Loucy (cell line): ENCODE measurements at regions not wholly inside any gene's neighbourhood (a gene's known extent, or its start where the extent isn't known, plus 50 kb on each side); places are given as distances from the start of the nearest gene placed in this dataset.

Experiments
- H2AFZ ChIP-seq: fragments of 200-600 bp; sonication (generic); 2 replicates; pipeline ENCODE4 v1.6.0; 2016; ENCODE audit warnings: antibody characterized with exemption, mild to moderate bottlenecking, low read length, moderate library complexity
- H3F3A ChIP-seq: fragments of 200-600 bp; 2 replicates; pipeline ENCODE4 v1.6.0; 2016; ENCODE audit warnings: antibody characterized with exemption, low read depth, mild to moderate bottlenecking
- H3K27me3 ChIP-seq: fragments of 200-600 bp; sonication (generic); 2 replicates; pipeline ENCODE4 v1.6.1; 2014; ENCODE audit warnings: low read length, mild to moderate bottlenecking; ENCODE audit not compliant: insufficient read depth, poor library complexity, severe bottlenecking
- H3K36me3 ChIP-seq: fragments of 200-600 bp; sonication (generic); 2 replicates; pipeline ENCODE4 v1.6.1; 2016; ENCODE audit warnings: low read length; ENCODE audit not compliant: insufficient read depth
- H3K4me1 ChIP-seq: fragments of 200-600 bp; sonication (generic); 2 replicates; pipeline ENCODE4 v1.5.1; 2014; ENCODE audit warnings: low read length, mild to moderate bottlenecking; ENCODE audit not compliant: insufficient read depth, poor library complexity, severe bottlenecking
- H3K4me2 ChIP-seq: fragments of 200-600 bp; sonication (generic); 2 replicates; pipeline ENCODE4 v1.6.0; 2014; ENCODE audit warnings: antibody characterized with exemption, low read length, low read depth, mild to moderate bottlenecking; ENCODE audit not compliant: poor library complexity, severe bottlenecking
- H3K4me3 ChIP-seq: fragments of 200-600 bp; sonication (generic); 2 replicates; pipeline ENCODE4 v1.5.1; 2014; ENCODE audit warnings: low read length, mild to moderate bottlenecking, mixed read lengths; ENCODE audit not compliant: poor library complexity, severe bottlenecking
- H3K79me2 ChIP-seq: fragments of 200-600 bp; sonication (generic); 2 replicates; pipeline ENCODE4 v1.6.1; 2014; ENCODE audit warnings: low read length; ENCODE audit not compliant: insufficient read depth
- H3K9ac ChIP-seq: fragments of 200-600 bp; sonication (generic); 2 replicates; pipeline ENCODE4 v1.6.0; 2014; ENCODE audit warnings: mild to moderate bottlenecking, low read depth, low read length, moderate library complexity; ENCODE audit not compliant: poor library complexity, severe bottlenecking
- H3K9me2 ChIP-seq: fragments of 200-600 bp; sonication (generic); replicated peaks from 2 replicates; pipeline ENCODE4 v1.6.1; 2016; ENCODE audit warnings: low read depth, low read length, mixed read lengths
- H3K9me3 ChIP-seq: fragments of 200-600 bp; sonication (generic); 2 replicates; pipeline ENCODE4 v1.6.1; 2014; ENCODE audit warnings: mild to moderate bottlenecking, antibody characterized with exemption, low read length, low read depth; ENCODE audit not compliant: insufficient read depth
- H4K20me1 ChIP-seq: fragments of 200-600 bp; sonication (generic); 2 replicates; pipeline ENCODE4 v1.6.0; 2014; ENCODE audit warnings: antibody characterized with exemption, low read length, mild to moderate bottlenecking; ENCODE audit not compliant: insufficient read depth, poor library complexity, severe bottlenecking
- CTCF ChIP-seq: fragments of 200-600 bp; sonication (generic); conservative IDR thresholded peaks from 2 replicates; pipeline ENCODE4 v1.5.1; 2014; ENCODE audit warnings: mild to moderate bottlenecking, antibody characterized with exemption, low read length
- EZH2phosphoT487 ChIP-seq: fragments of 200-600 bp; IDR thresholded peaks from 2 replicates; pipeline ENCODE4 v1.6.1; 2018; ENCODE audit warnings: antibody characterized with exemption, mild to moderate bottlenecking, moderate library complexity, borderline replicate concordance

GRCh38 chr12:67410667-67411067 lies 141.5 kb downstream of the CAND1 start:
- H3K79me2 ChIP-seq = no peaks in the 10 kb centered on the region
- no peaks in the 10 kb centered on the region for H3K9me2 ChIP-seq
- H3K4me3 ChIP-seq = no peak overlapping the region
- no peak overlapping the region for H2AFZ ChIP-seq
- H3K4me1 ChIP-seq = no peaks in the 10 kb centered on the region
- no peak overlapping the region for H3K9ac ChIP-seq
- H3K9me3 ChIP-seq = no peaks in the 10 kb centered on the region
- no peaks in the 10 kb centered on the region for H3F3A ChIP-seq
- no peak overlapping the region for H3K4me2 ChIP-seq
- H4K20me1 ChIP-seq = no peaks in the 10 kb centered on the region
- no peaks in the 10 kb centered on the region for H3K27me3 ChIP-seq
- H3K36me3 ChIP-seq = no peaks in the 10 kb centered on the region
- TF ChIP-seq CTCF (no peak), EZH2phosphoT487 (no peak)

GRCh38 chr12:67411562-67411961 lies 142.4 kb downstream of the CAND1 start:
- H3K9me3 ChIP-seq = no peaks in the 10 kb centered on the region
- H3K9ac ChIP-seq = no peak overlapping the region
- no peak overlapping the region for H3K4me2 ChIP-seq
- H3K4me1 ChIP-seq = no peaks in the 10 kb centered on the region
- no peak for TF ChIP-seq CTCF
- TF ChIP-seq EZH2phosphoT487 = no peak
- H3K79me2 ChIP-seq = no peaks in the 10 kb centered on the region
- no peaks in the 10 kb centered on the region for H4K20me1 ChIP-seq
- H3K36me3 ChIP-seq = no peaks in the 10 kb centered on the region
- no peaks in the 10 kb centered on the region for H3K9me2 ChIP-seq
- no peaks in the 10 kb centered on the region for H3K27me3 ChIP-seq
- no peak overlapping the region for H2AFZ ChIP-seq
- no peaks in the 10 kb centered on the region for H3F3A ChIP-seq
- H3K4me3 ChIP-seq = no peak overlapping the region

GRCh38 chr12:67413577-67413976 lies 144.4 kb downstream of the CAND1 start:
- Histone ChIP-seq H3K79me2 (no peaks in the 10 kb centered on the region), H3K9ac (no peak overlapping the region), H3K4me2 (no peak overlapping the region), H3F3A (no peaks in the 10 kb centered on the region), H3K36me3 (no peaks in the 10 kb centered on the region), H3K27me3 (no peaks in the 10 kb centered on the region), H4K20me1 (no peaks in the 10 kb centered on the region), H2AFZ (no peak overlapping the region), H3K9me3 (no peaks in the 10 kb centered on the region), H3K4me1 (no peaks in the 10 kb centered on the region), H3K9me2 (no peaks in the 10 kb centered on the region), H3K4me3 (no peak overlapping the region)
- TF ChIP-seq EZH2phosphoT487 = no peak
- no peak for TF ChIP-seq CTCF
